GM19438 (cell line): ENCODE measurements at regions not wholly inside any gene's neighbourhood (a gene's known extent, or its start where the extent isn't known, plus 50 kb on each side); places are given as distances from the start of the nearest gene placed in this dataset.

Experiments
- ATAC-seq: cut with Tn5 transposase; IDR thresholded peaks from one replicate; pipeline ENCODE4 v1.9.1; 2021; ENCODE audit warnings: low read depth; ENCODE audit not compliant: unreplicated experiment

- no peak for ATAC-seq
Measured at GRCh38 chr13:22080832-22081231, 410.0 kb downstream of the FGF9 start.

GRCh38 chr13:22081430-22081829 lies 410.6 kb downstream of the FGF9 start:
- no peak for ATAC-seq

GRCh38 chr13:22082030-22082429 lies 411.2 kb downstream of the FGF9 start:
- no peak for ATAC-seq

GRCh38 chr13:22082437-22083100 lies 411.7 kb downstream of the FGF9 start:
- no peak for ATAC-seq

- ATAC-seq = no peak
Measured at GRCh38 chr13:22085001-22085400, 414.1 kb downstream of the FGF9 start.

GRCh38 chr13:22086597-22087330 lies 415.9 kb downstream of the FGF9 start:
- no peak for ATAC-seq

GRCh38 chr13:22090106-22090505 lies 419.2 kb downstream of the FGF9 start:
- ATAC-seq = no peak

GRCh38 chr13:22091222-22091970 lies 420.5 kb downstream of the FGF9 start:
- no peak for ATAC-seq

GRCh38 chr13:22091971-22092300 lies 421.1 kb downstream of the FGF9 start:
- no peak for ATAC-seq

- no peak for ATAC-seq
Measured at GRCh38 chr13:22092791-22093560, 422.1 kb downstream of the FGF9 start.

GRCh38 chr13:22095794-22096193 lies 424.9 kb downstream of the FGF9 start:
- no peak for ATAC-seq

GRCh38 chr13:22099585-22099984 lies 428.7 kb downstream of the FGF9 start:
- ATAC-seq = no peak

- ATAC-seq = no peak
Measured at GRCh38 chr13:22102271-22102670, 431.4 kb downstream of the FGF9 start.

- ATAC-seq = no peak
Measured at GRCh38 chr13:22103046-22104027, 432.5 kb downstream of the FGF9 start.

- no peak for ATAC-seq
Measured at GRCh38 chr13:22106058-22106457, 435.2 kb downstream of the FGF9 start.

GRCh38 chr13:22107549-22107948 lies 436.7 kb downstream of the FGF9 start:
- ATAC-seq = no peak

GRCh38 chr13:22108283-22108942 lies 437.5 kb downstream of the FGF9 start:
- no peak for ATAC-seq

- ATAC-seq = no peak
Measured at GRCh38 chr13:22108979-22109378, 438.1 kb downstream of the FGF9 start.

GRCh38 chr13:22110368-22110767 lies 439.5 kb downstream of the FGF9 start:
- no peak for ATAC-seq
